K562 (cell line): ENCODE measurements at regions not wholly inside any gene's neighbourhood (a gene's known extent, or its start where the extent isn't known, plus 50 kb on each side); places are given as distances from the start of the nearest gene placed in this dataset.

Experiments used
- ATAC-seq: fragments of 200-7000 bp; cut with Tn5 transposase; 3 replicates; pipeline ENCODE4 v1.9.1; 2020; ENCODE audit warnings: moderate library complexity
- BruUV-seq: library from RNA; stranded (reverse); fragments of 400-500 nt; replicated peaks from 2 replicates; lab custom pipeline; 2021; lab: Mats Ljungman, UMichigan
- CTCF ChIA-PET: fragments of 300-600 bp; formaldehyde crosslinking; extraction: SDS; loops from one replicate; lab custom pipeline; 2021; ENCODE audit warnings: low intra/inter-chr PET ratio; lab: Yijun Ruan, JAX
- POLR2A ChIA-PET: fragments of 300-600, 350-650 bp; sonication (Branson Sonifier 250); formaldehyde crosslinking; extraction: SDS; loops from one replicate; lab custom pipeline; 2021; ENCODE audit warnings: antibody characterized with exemption, inconsistent platforms; lab: Yijun Ruan, JAX
- DNase-seq, 4 experiments: peaks; one replicate each; pipeline versions ENCODE4 v3.0.0 to v3.0.0-alpha.2; 2011 to 2018; ENCODE audit warnings: low spot score in 3 of 4, mixed read lengths in 3 of 4; ENCODE audit errors: extremely low read depth in 1 of 4
- FAIRE-seq: peaks from 2 replicates; lab custom pipeline; 2011; peaks lifted over from hg19 to GRCh38; lab: Jason Lieb, UNC
- H2AFZ ChIP-seq: 2 replicates; pipeline ENCODE4 v1.6.0; 2011; ENCODE audit warnings: low read depth, low read length, control low read depth, inconsistent platforms
- H3K27ac ChIP-seq: fragments of 200-600 bp; 3 replicates; pipeline ENCODE4 v1.8.0; 2011; ENCODE audit warnings: low read depth, mild to moderate bottlenecking, control low read depth, inconsistent platforms, low read length, moderate library complexity, mixed read lengths; ENCODE audit errors: extremely low read depth
- H3K27me3 ChIP-seq, 2 experiments: fragments of 300-600 bp in 1 of 2; 2 replicates in 1 of 2; 3 replicates in 1 of 2; pipeline versions ENCODE4 v1.6.0 to v1.8.0; 2011; ENCODE audit warnings: inconsistent platforms in 2 of 2, low read length in 2 of 2, mild to moderate bottlenecking in 1 of 2, mixed read lengths in 1 of 2, moderate library complexity in 1 of 2; ENCODE audit not compliant: control insufficient read depth in 2 of 2, insufficient read depth in 2 of 2
- H3K36me3 ChIP-seq: fragments of 300-600 bp; 3 replicates; pipeline ENCODE4 v1.8.0; 2011; ENCODE audit warnings: mild to moderate bottlenecking, low read length, inconsistent platforms; ENCODE audit not compliant: control insufficient read depth, insufficient read depth
- H3K4me1 ChIP-seq, 2 experiments: fragments of 200-600 bp in 1 of 2; replicated peaks in 1 of 2; 2 replicates in 1 of 2; 3 replicates in 1 of 2; pipeline versions ENCODE4 v1.5.1 to v1.8.0; 2011; ENCODE audit warnings: inconsistent platforms in 2 of 2, low read length in 2 of 2, mild to moderate bottlenecking in 1 of 2, mixed read lengths in 1 of 2, moderate library complexity in 1 of 2; ENCODE audit not compliant: control insufficient read depth in 2 of 2, insufficient read depth in 2 of 2
- H3K4me2 ChIP-seq: 2 replicates; pipeline ENCODE4 v1.6.1; 2011; ENCODE audit warnings: low read length, control low read depth, inconsistent platforms, mixed read lengths; ENCODE audit not compliant: insufficient read depth
- H3K4me3 ChIP-seq: fragments of 200-600 bp; sonication (generic), shearing (Covaris generic); 2 replicates; pipeline ENCODE4 v1.5.1; 2016; ENCODE audit warnings: control low read depth, inconsistent platforms
- H3K79me2 ChIP-seq: fragments of 200-600 bp; 3 replicates; pipeline ENCODE4 v1.8.0; 2011; ENCODE audit warnings: low read length, inconsistent platforms; ENCODE audit not compliant: control insufficient read depth, insufficient read depth
- H3K9ac ChIP-seq, 2 experiments: 2 replicates each; pipeline versions ENCODE4 v1.6.0 to v1.6.1; 2011; ENCODE audit warnings: low read depth in 2 of 2, low read length in 2 of 2, control low read depth in 1 of 2, inconsistent platforms in 1 of 2, mild to moderate bottlenecking in 1 of 2, mixed read lengths in 1 of 2; ENCODE audit not compliant: insufficient read depth in 1 of 2
- H3K9me1 ChIP-seq: one replicate; pipeline ENCODE4 v1.6.0; 2011; ENCODE audit warnings: inconsistent platforms, mild to moderate bottlenecking, low read length, moderate library complexity; ENCODE audit not compliant: control insufficient read depth, insufficient read depth
- H3K9me3 ChIP-seq: replicated peaks from 2 replicates; pipeline ENCODE4 v1.5.1; 2011; ENCODE audit warnings: low read depth, low read length, inconsistent platforms; ENCODE audit not compliant: control insufficient read depth, insufficient read depth
- H4K20me1 ChIP-seq: replicated peaks from 2 replicates; pipeline ENCODE4 v1.6.1; 2011; ENCODE audit warnings: low read length, inconsistent platforms, mixed read lengths; ENCODE audit not compliant: control insufficient read depth, insufficient read depth
- FOXP1 ChIP-seq: sonication (generic); formaldehyde crosslinking; IDR thresholded peaks from 2 replicates; pipeline ENCODE4 v1.8.0; 2022; ENCODE audit warnings: mild to moderate bottlenecking, missing genetic modification reagents
- HMGN3 ChIP-seq: IDR thresholded peaks from 2 replicates; pipeline ENCODE4 v1.6.1; 2011; ENCODE audit warnings: borderline replicate concordance, low read depth, mild to moderate bottlenecking, mixed read lengths, low read length; ENCODE audit not compliant: insufficient read length; ENCODE audit errors: extremely low read depth
- IFI16 ChIP-seq: fragments of 250-450 bp; sonication (Bioruptor Pico); IDR thresholded peaks from 2 replicates; pipeline ENCODE4 v2.1.2; 2022; ENCODE audit warnings: mild to moderate bottlenecking, inconsistent platforms
- IRF1 ChIP-seq: sonication (generic); formaldehyde crosslinking; IDR thresholded peaks from 2 replicates; pipeline ENCODE4 v1.8.0; 2022; ENCODE audit warnings: missing genetic modification reagents, mild to moderate bottlenecking, borderline replicate concordance
- LCOR ChIP-seq: sonication (generic); formaldehyde crosslinking; IDR thresholded peaks from 2 replicates; pipeline ENCODE4 v1.8.0; 2022; ENCODE audit warnings: mild to moderate bottlenecking, missing genetic modification reagents
- RBM34 ChIP-seq: fragments of 200-400 bp; formaldehyde crosslinking; IDR thresholded peaks from 2 replicates; pipeline ENCODE4 v1.6.1; 2018; ENCODE audit warnings: low read length, borderline replicate concordance; ENCODE audit not compliant: insufficient read depth
- RNF219 ChIP-seq: fragments of 250-450 bp; sonication (Bioruptor Pico); IDR thresholded peaks from 2 replicates; pipeline ENCODE4 v1.5.0; 2022; ENCODE audit warnings: mild to moderate bottlenecking
- TOE1 ChIP-seq, 2 experiments: fragments of 450-650 bp in 1 of 2; sonication (generic) in 1 of 2; formaldehyde crosslinking in 1 of 2; IDR thresholded peaks; 2 replicates each; pipeline versions ENCODE4 v1.7.1 to v1.8.0; 2016 to 2022; ENCODE audit warnings: borderline replicate concordance in 2 of 2, mild to moderate bottlenecking in 2 of 2, antibody characterized with exemption in 1 of 2, inconsistent platforms in 1 of 2, low read depth in 1 of 2, missing genetic modification reagents in 1 of 2, moderate library complexity in 1 of 2
- ZBTB12 ChIP-seq: fragments of 250-450 bp; sonication (Bioruptor Pico); IDR thresholded peaks from 2 replicates; pipeline ENCODE4 v1.4.0; 2020
- ZNF282 ChIP-seq: sonication (generic); formaldehyde crosslinking; IDR thresholded peaks from 2 replicates; pipeline ENCODE4 v1.8.1; 2023; ENCODE audit warnings: missing genetic modification reagents
- ZNF668 ChIP-seq: fragments of 250-450 bp; sonication (Bioruptor Pico); IDR thresholded peaks from 2 replicates; pipeline ENCODE4 v1.8.0; 2022; ENCODE audit warnings: mild to moderate bottlenecking, inconsistent platforms
- WGBS: fragments of 100-300 bp; shearing (Covaris generic); methylation state at CpG from one replicate; pipeline ENCODE4 v1.1.6; 2016; ENCODE audit warnings: low coverage, mixed read lengths; ENCODE audit not compliant: insufficient coverage; ENCODE audit errors: missing lambda C conversion rate; 5-methylcytosine and 5-hydroxymethylcytosine counted together
- in situ Hi-C: fragments of 300-500 bp; cut with MboI; formaldehyde crosslinking; loops from 4 replicates; pipeline ENCODE4 v1.15.0; 2018; ENCODE audit warnings: inconsistent platforms, mixed read lengths
- intact Hi-C: fragments of 100-400 bp; cut with micrococcal nuclease; formaldehyde crosslinking; loops from 2 replicates; pipeline ENCODE4 v1.14.2; 2022

- Histone ChIP-seq H4K20me1 (no peaks in the 10 kb centered on the region), H3K4me2 (no peak overlapping the region), H2AFZ (no peak overlapping the region), H3K36me3 (no peaks in the 10 kb centered on the region), H3K9me3 (no peaks in the 10 kb centered on the region), H3K27me3 (no peaks in the 10 kb centered on the region), H3K4me3 (no peak overlapping the region), H3K4me1 (no peaks in the 10 kb centered on the region), H3K79me2 (no peaks in the 10 kb centered on the region), H3K9ac (no peak overlapping the region), H3K27ac (no peak overlapping the region), H3K9me1 (no peaks in the 10 kb centered on the region)
- BruUV-seq = no TSS peak
- ATAC-seq (no peak), DNase-seq (no peak), FAIRE-seq (no peak)
- in situ Hi-C loops (no loop called here), intact Hi-C loops (no loop called here)
- CTCF ChIA-PET = no interaction called here
- POLR2A ChIA-PET = no interaction called here
- WGBS = 0% methylated on average over 4 of the region's 4 CpGs
- no peak for TF ChIP-seq LCOR (CRISPR knock-in tag)
- TF ChIP-seq ZNF668 (CRISPR knock-in tag) = no peak
- TF ChIP-seq RNF219 = no peak
- TF ChIP-seq IFI16 (CRISPR knock-in tag) = no peak
- TF ChIP-seq ZNF282 (CRISPR knock-in tag) = no peak
- no peak for TF ChIP-seq TOE1 (IDR thresholded peaks at IDR 0.05; ENCODE audit: borderline replicate concordance)
- TF ChIP-seq TOE1 (CRISPR knock-in tag; IDR thresholded peaks at IDR 0.05; ENCODE audit: borderline replicate concordance, low read depth) = no peak
- no peak for TF ChIP-seq HMGN3
- no peak for TF ChIP-seq ZBTB12
- TF ChIP-seq IRF1 (CRISPR knock-in tag) = no peak
- TF ChIP-seq FOXP1 = no peak
- TF ChIP-seq RBM34 = no peak
Measured at GRCh38 chr1:209102531-209102930, 481.0 kb upstream of the CAMK1G start.
